SK-N-SH treated with all-trans-retinoic acid at 6 μM for 48 hours (cell line): ENCODE measurements at regions not wholly inside any gene's neighbourhood (a gene's known extent, or its start where the extent isn't known, plus 50 kb on each side); places are given as distances from the start of the nearest gene placed in this dataset.
A peak's percentile ranks its signal among the peaks of the same experiment; 100 is the strongest.

ENCODE experiments used
- ATAC-seq: fragments of 200-7000 bp; cut with Tn5 transposase; 3 replicates; pipeline ENCODE4 v1.9.1; 2020; ENCODE audit warnings: mild to moderate bottlenecking, moderate library complexity
- BACH2 ChIP-seq: fragments of 250-450 bp; sonication (Bioruptor Pico); IDR thresholded peaks from 2 replicates; pipeline ENCODE4 v1.9.0; 2021; ENCODE audit warnings: mild to moderate bottlenecking, borderline replicate concordance
- CREB5 ChIP-seq: fragments of 250-450 bp; sonication (Bioruptor Pico); IDR thresholded peaks from 2 replicates; pipeline ENCODE4 v1.5.1; 2020; ENCODE audit warnings: low read depth, mild to moderate bottlenecking, moderate library complexity
- CSDC2 ChIP-seq: fragments of 250-450 bp; sonication (Bioruptor Pico); IDR thresholded peaks from 2 replicates; pipeline ENCODE4 v1.5.0; 2020; ENCODE audit warnings: mild to moderate bottlenecking, moderate library complexity
- CSRNP3 ChIP-seq: fragments of 250-450 bp; sonication (Bioruptor Pico); IDR thresholded peaks from 2 replicates; pipeline ENCODE4 v1.5.1; 2021; ENCODE audit warnings: mild to moderate bottlenecking, moderate library complexity
- ESRRG ChIP-seq: fragments of 250-450 bp; sonication (Bioruptor Pico); IDR thresholded peaks from 2 replicates; pipeline ENCODE4 v1.6.1; 2021; ENCODE audit warnings: mild to moderate bottlenecking
- GLIS3 ChIP-seq: fragments of 250-450 bp; sonication (Bioruptor Pico); IDR thresholded peaks from 2 replicates; pipeline ENCODE4 v1.5.0; 2020; ENCODE audit warnings: mild to moderate bottlenecking, moderate library complexity
- ISL1 ChIP-seq: fragments of 250-450 bp; sonication (Bioruptor Pico); IDR thresholded peaks from 2 replicates; pipeline ENCODE4 v2.1.2; 2022; ENCODE audit warnings: mild to moderate bottlenecking, moderate library complexity
- OSR1 ChIP-seq: fragments of 250-450 bp; sonication (Bioruptor Pico); IDR thresholded peaks from 2 replicates; pipeline ENCODE4 v1.8.0; 2022; ENCODE audit warnings: moderate library complexity, mild to moderate bottlenecking, inconsistent platforms
- PPARA ChIP-seq: fragments of 250-450 bp; sonication (Bioruptor Pico); IDR thresholded peaks from 2 replicates; pipeline ENCODE4 v1.5.0; 2020; ENCODE audit warnings: mild to moderate bottlenecking, borderline replicate concordance
- RARB ChIP-seq: fragments of 250-450 bp; sonication (Bioruptor Pico); IDR thresholded peaks from 2 replicates; pipeline ENCODE4 v1.8.0; 2021; ENCODE audit warnings: mild to moderate bottlenecking, moderate library complexity
- SNAI2 ChIP-seq: fragments of 250-450 bp; sonication (Bioruptor Pico); IDR thresholded peaks from 2 replicates; pipeline ENCODE4 v1.5.0; 2020; ENCODE audit warnings: mild to moderate bottlenecking, moderate library complexity
- TCF4 ChIP-seq: fragments of 250-450 bp; sonication (Bioruptor Pico); IDR thresholded peaks from 2 replicates; pipeline ENCODE4 v1.8.0; 2021; ENCODE audit warnings: mild to moderate bottlenecking, moderate library complexity, borderline replicate concordance
- TOX ChIP-seq: fragments of 250-450 bp; sonication (Bioruptor Pico); IDR thresholded peaks from 2 replicates; pipeline ENCODE4 v1.8.0; 2021; ENCODE audit warnings: mild to moderate bottlenecking, moderate library complexity, borderline replicate concordance
- ZC3H10 ChIP-seq: fragments of 250-450 bp; sonication (Bioruptor Pico); IDR thresholded peaks from 2 replicates; pipeline ENCODE4 v1.5.1; 2021; ENCODE audit warnings: mild to moderate bottlenecking, moderate library complexity
- ZFP3 ChIP-seq: fragments of 250-450 bp; sonication (Bioruptor Pico); IDR thresholded peaks from 2 replicates; pipeline ENCODE4 v1.5.0; 2020; ENCODE audit warnings: mild to moderate bottlenecking, moderate library complexity
- ZFP30 ChIP-seq: fragments of 450-650 bp; formaldehyde crosslinking; IDR thresholded peaks from 2 replicates; pipeline ENCODE4 v1.5.0; 2022; ENCODE audit warnings: mild to moderate bottlenecking, moderate library complexity
- ZNF565 ChIP-seq: fragments of 450-650 bp; formaldehyde crosslinking; conservative IDR thresholded peaks from 2 replicates; pipeline ENCODE4 v1.5.0; 2020; ENCODE audit warnings: low read depth, mild to moderate bottlenecking, moderate library complexity
- ZNF8 ChIP-seq: fragments of 450-650 bp; formaldehyde crosslinking; IDR thresholded peaks from 2 replicates; pipeline ENCODE4 v1.5.0; 2020; ENCODE audit warnings: mild to moderate bottlenecking, moderate library complexity
- TF ChIP-seq, protein P1 (sequence below): fragments of 250-450 bp; sonication (Bioruptor Pico); IDR thresholded peaks from 2 replicates; pipeline ENCODE4 v1.8.0; 2020; ENCODE audit warnings: mild to moderate bottlenecking, moderate library complexity, borderline replicate concordance
- TF ChIP-seq, protein P2 (sequence below): fragments of 250-450 bp; sonication (Bioruptor Pico); IDR thresholded peaks from 2 replicates; pipeline ENCODE4 v1.8.0; 2021; ENCODE audit warnings: low read depth, mild to moderate bottlenecking, moderate library complexity, borderline replicate concordance
- TF ChIP-seq, protein P3 (sequence below): fragments of 250-450 bp; sonication (Bioruptor Pico); IDR thresholded peaks from 2 replicates; pipeline ENCODE4 v1.5.0; 2020; ENCODE audit warnings: mild to moderate bottlenecking, moderate library complexity

DNA sequence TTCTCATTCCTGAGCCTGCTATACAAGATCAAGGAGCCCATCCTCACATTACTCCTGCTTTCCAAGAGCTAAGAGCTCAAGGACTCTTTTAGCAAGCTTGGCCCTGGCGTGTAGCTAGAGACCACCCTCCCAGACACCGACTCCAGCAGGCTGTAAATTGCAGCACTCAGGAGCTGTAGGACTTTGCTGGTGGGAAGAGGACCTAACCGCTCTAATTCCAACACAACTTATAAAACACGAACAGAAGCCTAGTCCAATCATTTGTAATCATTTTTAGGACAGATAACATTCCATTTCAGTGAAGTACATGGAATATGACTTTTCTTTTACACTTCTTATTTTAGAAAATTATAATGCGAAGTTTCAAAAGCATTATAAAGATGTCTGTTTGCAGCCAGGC, 219.9 kb downstream of the NXNL2 start:
- TF ChIP-seq OSR1 (CRISPR knock-in tag) (no peak), RARB (CRISPR knock-in tag) (no peak), PPARA (no peak), TCF4 (no peak), CSDC2 (CRISPR knock-in tag) (no peak), CSRNP3 (CRISPR knock-in tag) (no peak), ZFP30 (CRISPR knock-in tag) (no peak), GLIS3 (CRISPR knock-in tag) (no peak), ZNF8 (CRISPR knock-in tag) (no peak), BACH2 (CRISPR knock-in tag) (no peak), ISL1 (CRISPR knock-in tag) (no peak), TOX (CRISPR knock-in tag) (no peak), ZFP3 (no peak), ZNF565 (CRISPR knock-in tag) (no peak), ESRRG (CRISPR knock-in tag) (no peak), SNAI2 (CRISPR knock-in tag) (no peak), CREB5 (no peak), ZC3H10 (CRISPR knock-in tag) (no peak)
- TF ChIP-seq, protein P1, sequence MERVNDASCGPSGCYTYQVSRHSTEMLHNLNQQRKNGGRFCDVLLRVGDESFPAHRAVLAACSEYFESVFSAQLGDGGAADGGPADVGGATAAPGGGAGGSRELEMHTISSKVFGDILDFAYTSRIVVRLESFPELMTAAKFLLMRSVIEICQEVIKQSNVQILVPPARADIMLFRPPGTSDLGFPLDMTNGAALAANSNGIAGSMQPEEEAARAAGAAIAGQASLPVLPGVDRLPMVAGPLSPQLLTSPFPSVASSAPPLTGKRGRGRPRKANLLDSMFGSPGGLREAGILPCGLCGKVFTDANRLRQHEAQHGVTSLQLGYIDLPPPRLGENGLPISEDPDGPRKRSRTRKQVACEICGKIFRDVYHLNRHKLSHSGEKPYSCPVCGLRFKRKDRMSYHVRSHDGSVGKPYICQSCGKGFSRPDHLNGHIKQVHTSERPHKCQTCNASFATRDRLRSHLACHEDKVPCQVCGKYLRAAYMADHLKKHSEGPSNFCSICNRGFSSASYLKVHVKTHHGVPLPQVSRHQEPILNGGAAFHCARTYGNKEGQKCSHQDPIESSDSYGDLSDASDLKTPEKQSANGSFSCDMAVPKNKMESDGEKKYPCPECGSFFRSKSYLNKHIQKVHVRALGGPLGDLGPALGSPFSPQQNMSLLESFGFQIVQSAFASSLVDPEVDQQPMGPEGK = no peak
- TF ChIP-seq, protein P2, sequence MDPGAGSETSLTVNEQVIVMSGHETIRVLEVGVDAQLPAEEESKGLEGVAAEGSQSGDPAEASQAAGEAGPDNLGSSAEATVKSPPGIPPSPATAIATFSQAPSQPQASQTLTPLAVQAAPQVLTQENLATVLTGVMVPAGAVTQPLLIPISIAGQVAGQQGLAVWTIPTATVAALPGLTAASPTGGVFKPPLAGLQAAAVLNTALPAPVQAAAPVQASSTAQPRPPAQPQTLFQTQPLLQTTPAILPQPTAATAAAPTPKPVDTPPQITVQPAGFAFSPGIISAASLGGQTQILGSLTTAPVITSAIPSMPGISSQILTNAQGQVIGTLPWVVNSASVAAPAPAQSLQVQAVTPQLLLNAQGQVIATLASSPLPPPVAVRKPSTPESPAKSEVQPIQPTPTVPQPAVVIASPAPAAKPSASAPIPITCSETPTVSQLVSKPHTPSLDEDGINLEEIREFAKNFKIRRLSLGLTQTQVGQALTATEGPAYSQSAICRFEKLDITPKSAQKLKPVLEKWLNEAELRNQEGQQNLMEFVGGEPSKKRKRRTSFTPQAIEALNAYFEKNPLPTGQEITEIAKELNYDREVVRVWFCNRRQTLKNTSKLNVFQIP (CRISPR knock-in tag) = no peak
- ATAC-seq = no peak

- ATAC-seq = no peak
- no peak for TF ChIP-seq PPARA
- TF ChIP-seq ISL1 (CRISPR knock-in tag) = peak; percentile 34; the same call in 1 of the 2 replicates
- TF ChIP-seq, protein P2 (CRISPR knock-in tag) = no peak
- peak; percentile 54 for TF ChIP-seq TCF4
- TF ChIP-seq, protein P3, sequence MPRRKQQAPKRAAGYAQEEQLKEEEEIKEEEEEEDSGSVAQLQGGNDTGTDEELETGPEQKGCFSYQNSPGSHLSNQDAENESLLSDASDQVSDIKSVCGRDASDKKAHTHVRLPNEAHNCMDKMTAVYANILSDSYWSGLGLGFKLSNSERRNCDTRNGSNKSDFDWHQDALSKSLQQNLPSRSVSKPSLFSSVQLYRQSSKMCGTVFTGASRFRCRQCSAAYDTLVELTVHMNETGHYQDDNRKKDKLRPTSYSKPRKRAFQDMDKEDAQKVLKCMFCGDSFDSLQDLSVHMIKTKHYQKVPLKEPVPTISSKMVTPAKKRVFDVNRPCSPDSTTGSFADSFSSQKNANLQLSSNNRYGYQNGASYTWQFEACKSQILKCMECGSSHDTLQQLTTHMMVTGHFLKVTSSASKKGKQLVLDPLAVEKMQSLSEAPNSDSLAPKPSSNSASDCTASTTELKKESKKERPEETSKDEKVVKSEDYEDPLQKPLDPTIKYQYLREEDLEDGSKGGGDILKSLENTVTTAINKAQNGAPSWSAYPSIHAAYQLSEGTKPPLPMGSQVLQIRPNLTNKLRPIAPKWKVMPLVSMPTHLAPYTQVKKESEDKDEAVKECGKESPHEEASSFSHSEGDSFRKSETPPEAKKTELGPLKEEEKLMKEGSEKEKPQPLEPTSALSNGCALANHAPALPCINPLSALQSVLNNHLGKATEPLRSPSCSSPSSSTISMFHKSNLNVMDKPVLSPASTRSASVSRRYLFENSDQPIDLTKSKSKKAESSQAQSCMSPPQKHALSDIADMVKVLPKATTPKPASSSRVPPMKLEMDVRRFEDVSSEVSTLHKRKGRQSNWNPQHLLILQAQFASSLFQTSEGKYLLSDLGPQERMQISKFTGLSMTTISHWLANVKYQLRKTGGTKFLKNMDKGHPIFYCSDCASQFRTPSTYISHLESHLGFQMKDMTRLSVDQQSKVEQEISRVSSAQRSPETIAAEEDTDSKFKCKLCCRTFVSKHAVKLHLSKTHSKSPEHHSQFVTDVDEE (CRISPR knock-in tag) = peak; percentile 10; the same call in 1 of the 2 replicates
- TF ChIP-seq CSDC2 (CRISPR knock-in tag) = no peak
These were observed 222.5 kb downstream of the NXNL2 start for GRCh38 chr9:88757406-88758010.
